Activated CD8-positive, alpha-beta T cell treated with anti-CD3 and anti-CD28 coated beads for 36 hours (primary cell): ENCODE measurements at regions not wholly inside any gene's neighbourhood (a gene's known extent, or its start where the extent isn't known, plus 50 kb on each side); places are given as distances from the start of the nearest gene placed in this dataset.
"Not testable (repeated sequence)": the region's sequence is repeated elsewhere in the genome, so short reads cannot be mapped to it uniquely, and the experiment has no call there.

Experiments used
- ATAC-seq: fragments of 200-7000 bp; cut with Tn5 transposase; one replicate; pipeline ENCODE4 v1.10.0; 2021; ENCODE audit warnings: mild to moderate bottlenecking, moderate library complexity
- CTCF ChIA-PET: fragments of 350-600 bp; sonication (Branson Sonifier 250); formaldehyde crosslinking; loops from one replicate; lab custom pipeline; 2021; ENCODE audit warnings: antibody characterized with exemption; lab: Charles Lee
- POLR2A ChIA-PET: fragments of 350-600 bp; sonication (Branson Sonifier 250); formaldehyde crosslinking; loops from one replicate; lab custom pipeline; 2021; ENCODE audit warnings: antibody characterized with exemption; lab: Charles Lee
- DNase-seq: peaks from one replicate; pipeline ENCODE4 v3.0.0-alpha.2; 2020
- H3K27ac Mint-ChIP-seq: one replicate; pipeline ENCODE4 v1.8.0; 2021; ENCODE audit warnings: mild to moderate bottlenecking, mixed read lengths
- H3K27me3 Mint-ChIP-seq: one replicate; pipeline ENCODE4 v1.8.0; 2021; ENCODE audit warnings: mixed read lengths
- H3K36me3 Mint-ChIP-seq: one replicate; pipeline ENCODE4 v1.8.0; 2021; ENCODE audit warnings: low read depth, mixed read lengths
- H3K4me1 Mint-ChIP-seq: one replicate; pipeline ENCODE4 v1.8.0; 2021; ENCODE audit warnings: low read depth, mixed read lengths
- H3K4me3 Mint-ChIP-seq: one replicate; pipeline ENCODE4 v1.8.0; 2021; ENCODE audit warnings: mild to moderate bottlenecking, moderate library complexity, mixed read lengths
- H3K9me3 Mint-ChIP-seq: one replicate; pipeline ENCODE4 v1.8.0; 2021; ENCODE audit warnings: mixed read lengths
- intact Hi-C: fragments of 100-400 bp; cut with micrococcal nuclease; formaldehyde crosslinking; loops from one replicate; pipeline ENCODE4 v1.10.0; 2022
- TF ChIP-seq, protein P1 (sequence below): fragments of 200-600 bp; IDR thresholded peaks from one replicate; pipeline ENCODE4 v1.8.0; 2022; ENCODE audit warnings: antibody characterized with exemption, mild to moderate bottlenecking

DNA sequence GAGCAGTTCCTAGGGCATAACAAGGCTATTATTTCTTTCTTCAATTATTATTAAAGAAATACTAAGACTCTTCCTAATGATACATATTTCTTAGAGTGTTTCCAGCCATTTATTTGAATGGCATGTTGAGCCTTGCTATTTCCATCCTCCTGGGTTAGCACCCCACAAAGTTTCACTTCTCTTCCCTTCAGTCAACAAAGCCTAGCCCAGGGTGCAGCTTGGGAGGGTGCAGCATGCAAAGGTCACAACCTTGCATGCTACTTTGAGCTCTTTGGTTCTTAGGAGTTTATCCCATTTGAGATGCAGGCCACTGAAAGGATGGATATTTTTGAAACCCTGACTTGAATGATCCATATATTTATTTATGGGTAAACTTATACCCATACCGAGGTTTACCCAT is 454.4 kb upstream of the MEIS1 start:
- CTCF ChIA-PET = no interaction called here

DNA sequence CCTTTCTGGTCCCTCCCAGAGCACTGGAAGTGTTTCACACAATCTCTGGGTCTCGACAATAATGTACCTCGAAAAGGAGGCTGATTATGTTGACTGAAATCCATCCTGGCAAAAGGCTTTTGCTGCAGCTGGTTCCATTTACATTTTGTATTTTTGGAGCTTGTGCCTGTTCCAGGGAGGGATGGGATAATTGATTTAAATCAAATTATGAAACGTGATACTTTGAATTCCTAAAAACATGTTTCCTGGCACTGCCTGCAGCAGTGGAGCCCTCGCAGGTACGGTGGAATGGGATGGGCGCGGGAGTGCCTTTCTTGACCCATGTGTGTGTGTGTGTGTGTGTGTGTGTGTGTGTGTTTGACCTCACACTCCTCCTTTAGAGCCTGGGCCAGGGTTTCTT is 455.5 kb upstream of the MEIS1 start:
- intact Hi-C loops = no loop called here
- no peak overlapping the region for H3K4me3 Mint-ChIP-seq
- ChIA-PET POLR2A (no interaction called here), CTCF (interaction anchor here (0.7 kb wide), 1 partner anchor 285 kb away, joined by 3 read pairs; no protein-coding TSS in a partner anchor)
- no peak overlapping the region for H3K27ac Mint-ChIP-seq
- H3K9me3 Mint-ChIP-seq = peaks cover 12% of the 10 kb centered on the region
- DNase-seq (no peak), ATAC-seq (no peak)
- no peaks in the 10 kb centered on the region for H3K27me3 Mint-ChIP-seq
- no peaks in the 10 kb centered on the region for H3K4me1 Mint-ChIP-seq
- TF ChIP-seq, protein P1, sequence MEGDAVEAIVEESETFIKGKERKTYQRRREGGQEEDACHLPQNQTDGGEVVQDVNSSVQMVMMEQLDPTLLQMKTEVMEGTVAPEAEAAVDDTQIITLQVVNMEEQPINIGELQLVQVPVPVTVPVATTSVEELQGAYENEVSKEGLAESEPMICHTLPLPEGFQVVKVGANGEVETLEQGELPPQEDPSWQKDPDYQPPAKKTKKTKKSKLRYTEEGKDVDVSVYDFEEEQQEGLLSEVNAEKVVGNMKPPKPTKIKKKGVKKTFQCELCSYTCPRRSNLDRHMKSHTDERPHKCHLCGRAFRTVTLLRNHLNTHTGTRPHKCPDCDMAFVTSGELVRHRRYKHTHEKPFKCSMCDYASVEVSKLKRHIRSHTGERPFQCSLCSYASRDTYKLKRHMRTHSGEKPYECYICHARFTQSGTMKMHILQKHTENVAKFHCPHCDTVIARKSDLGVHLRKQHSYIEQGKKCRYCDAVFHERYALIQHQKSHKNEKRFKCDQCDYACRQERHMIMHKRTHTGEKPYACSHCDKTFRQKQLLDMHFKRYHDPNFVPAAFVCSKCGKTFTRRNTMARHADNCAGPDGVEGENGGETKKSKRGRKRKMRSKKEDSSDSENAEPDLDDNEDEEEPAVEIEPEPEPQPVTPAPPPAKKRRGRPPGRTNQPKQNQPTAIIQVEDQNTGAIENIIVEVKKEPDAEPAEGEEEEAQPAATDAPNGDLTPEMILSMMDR = no peak
- H3K36me3 Mint-ChIP-seq = no peaks in the 10 kb centered on the region

More for the DNA sequence above, 454.4 kb upstream of the MEIS1 start:
- no peak overlapping the region for H3K27ac Mint-ChIP-seq
- TF ChIP-seq, protein P1 = no peak
- no peaks in the 10 kb centered on the region for H3K36me3 Mint-ChIP-seq
- peaks cover 12% of the 10 kb centered on the region for H3K9me3 Mint-ChIP-seq
- intact Hi-C loops = no loop called here
- ATAC-seq (no peak), DNase-seq (no peak)
- POLR2A ChIA-PET = no interaction called here
- no peaks in the 10 kb centered on the region for H3K4me1 Mint-ChIP-seq
- H3K4me3 Mint-ChIP-seq = no peak overlapping the region
- H3K27me3 Mint-ChIP-seq = no peaks in the 10 kb centered on the region

DNA sequence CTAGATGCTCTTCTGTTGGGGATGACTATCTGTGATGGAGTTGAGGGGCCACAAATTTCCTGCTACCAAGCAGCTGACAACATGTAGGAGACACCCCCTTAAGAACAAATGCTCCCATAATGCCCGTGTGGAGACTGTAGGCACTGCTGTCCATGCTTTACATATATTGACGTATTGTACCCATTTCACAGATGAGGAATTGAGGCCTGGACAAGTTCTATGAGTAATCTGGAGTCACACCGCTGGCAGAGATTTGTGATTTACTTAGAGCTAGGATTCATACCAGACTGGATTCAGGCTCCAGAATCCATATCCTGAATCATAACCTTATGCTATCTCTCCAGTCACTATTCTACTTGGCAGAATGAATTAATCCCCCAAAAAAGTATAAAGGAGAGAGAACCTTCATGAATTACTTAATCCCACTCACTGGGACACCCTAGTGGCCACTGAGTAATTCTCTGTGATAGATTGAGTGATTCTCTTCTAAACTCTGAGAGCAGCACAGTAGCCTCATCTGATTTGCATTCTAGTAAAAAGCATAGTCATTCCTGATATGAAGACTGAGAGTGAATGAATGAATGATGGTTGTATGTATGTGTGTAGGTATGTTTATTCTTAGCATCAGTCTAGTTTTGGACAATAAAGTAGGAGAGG is 460.7 kb upstream of the MEIS1 start:
- H3K27me3 Mint-ChIP-seq = no peaks in the 10 kb centered on the region
- TF ChIP-seq, protein P1 = no peak

DNA sequence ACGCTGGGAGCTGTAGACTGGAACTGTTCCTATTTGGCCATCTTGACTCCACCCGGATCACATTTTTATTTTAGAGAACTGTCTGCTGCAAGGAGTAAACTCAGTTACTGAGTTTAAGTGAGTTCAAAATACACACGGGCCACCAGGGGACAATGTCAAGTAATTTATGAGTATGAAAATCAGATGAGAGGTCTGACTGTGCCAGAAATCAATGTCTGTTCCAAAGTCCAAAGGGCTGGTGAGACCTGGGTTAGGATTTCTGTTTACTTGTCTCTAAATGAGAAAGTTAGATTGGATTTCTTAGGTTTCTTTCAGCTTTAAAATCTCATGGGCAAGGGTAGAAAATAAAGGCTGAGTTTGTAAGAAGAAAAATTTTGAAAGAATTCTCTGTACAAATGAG is 465.8 kb upstream of the MEIS1 start:
- ChIA-PET CTCF (no interaction called here), POLR2A (no interaction called here)
- intact Hi-C loops = no loop called here
- TF ChIP-seq, protein P1 = no peak
- ATAC-seq (no peak), DNase-seq (no peak)
- H3K4me1 Mint-ChIP-seq = no peaks in the 10 kb centered on the region
- peaks cover 3% of the 10 kb centered on the region for H3K9me3 Mint-ChIP-seq
- H3K27ac Mint-ChIP-seq = no peak overlapping the region
- H3K27me3 Mint-ChIP-seq = no peaks in the 10 kb centered on the region
- no peaks in the 10 kb centered on the region for H3K36me3 Mint-ChIP-seq
- H3K4me3 Mint-ChIP-seq = no peak overlapping the region

More for the DNA sequence above, 460.7 kb upstream of the MEIS1 start:
- H3K36me3 Mint-ChIP-seq = no peaks in the 10 kb centered on the region
- peaks cover 2% of the 10 kb centered on the region for H3K9me3 Mint-ChIP-seq
- ChIA-PET CTCF (no interaction called here), POLR2A (no interaction called here)
- no peak overlapping the region for H3K4me3 Mint-ChIP-seq
- intact Hi-C loops = no loop called here
- ATAC-seq (no peak), DNase-seq (no peak)
- H3K4me1 Mint-ChIP-seq = no peaks in the 10 kb centered on the region
- no peak overlapping the region for H3K27ac Mint-ChIP-seq

DNA sequence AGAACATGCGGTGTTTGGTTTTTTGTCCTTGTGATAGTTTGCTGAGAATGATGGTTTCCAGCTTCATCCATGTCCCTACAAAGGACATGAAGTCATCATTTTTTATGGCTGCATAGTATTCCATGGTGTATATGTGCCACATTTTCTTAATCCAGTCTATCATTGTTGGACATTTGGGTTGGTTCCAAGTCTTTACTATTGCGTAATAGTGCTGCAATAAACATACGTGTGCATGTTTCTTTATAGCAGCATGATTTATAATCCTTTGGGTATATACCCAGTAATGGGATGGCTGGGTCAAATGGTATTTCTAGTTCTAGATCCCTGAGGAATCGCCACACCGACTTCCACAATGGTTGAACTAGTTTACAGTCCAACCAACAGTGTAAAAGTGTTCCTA is 471.6 kb upstream of the MEIS1 start:
- H3K9me3 Mint-ChIP-seq, DNase-seq, ATAC-seq, H3K4me3 Mint-ChIP-seq, H3K4me1 Mint-ChIP-seq, H3K27me3 Mint-ChIP-seq, CTCF ChIA-PET, H3K36me3 Mint-ChIP-seq, intact Hi-C loops, H3K27ac Mint-ChIP-seq, POLR2A ChIA-PET: not testable (repeated sequence)
